Lower lobe of right lung (tissue), 2 donors: ENCODE measurements at regions not wholly inside any gene's neighbourhood (a gene's known extent, or its start where the extent isn't known, plus 50 kb on each side); places are given as distances from the start of the nearest gene placed in this dataset.

ENCODE experiments used
- ATAC-seq, 2 donors: fragments of 200-7000 bp; cut with Tn5 transposase; one replicate each; pipeline ENCODE4 v1.9.1; 2020 to 2022; ENCODE audit warnings: mild to moderate bottlenecking in 2 of 2, moderate library complexity in 2 of 2
- DNase-seq: peaks from one replicate; pipeline ENCODE4 v3.0.0-alpha.2; 2020
- H3K27ac ChIP-seq: fragments of 200-600 bp; one replicate; pipeline ENCODE4 v1.8.0; 2022
- H3K27me3 ChIP-seq: fragments of 200-600 bp; one replicate; pipeline ENCODE4 v1.8.0; 2022; ENCODE audit warnings: low read depth
- H3K36me3 ChIP-seq: fragments of 200-600 bp; one replicate; pipeline ENCODE4 v1.8.0; 2022; ENCODE audit warnings: mild to moderate bottlenecking
- H3K4me1 ChIP-seq: fragments of 200-600 bp; one replicate; pipeline ENCODE4 v1.8.0; 2022
- H3K4me3 ChIP-seq: fragments of 200-600 bp; one replicate; pipeline ENCODE4 v1.8.0; 2022; ENCODE audit warnings: mild to moderate bottlenecking
- H3K9me3 ChIP-seq: fragments of 200-600 bp; one replicate; pipeline ENCODE4 v1.8.0; 2022
- CTCF ChIP-seq: fragments of 200-600 bp; IDR thresholded peaks from one replicate; pipeline ENCODE4 v1.8.0; 2022; ENCODE audit warnings: antibody characterized with exemption, mild to moderate bottlenecking
- intact Hi-C: fragments of 100-400 bp; cut with DNase I; formaldehyde crosslinking; loops from one replicate; pipeline ENCODE4 v1.11.0; 2022
- donor health status: DM: no; HTN: yes; CAD: no; lungs with severe emphysema.

- Histone ChIP-seq H3K4me3 (no peak overlapping the region), H3K4me1 (no peaks in the 10 kb centered on the region), H3K27me3 (no peaks in the 10 kb centered on the region), H3K36me3 (no peaks in the 10 kb centered on the region), H3K9me3 (no peaks in the 10 kb centered on the region), H3K27ac (no peak overlapping the region)
- intact Hi-C loops: no loop called here
- DNase-seq (no peak), ATAC-seq (no peak)
- no peak for TF ChIP-seq CTCF
These were observed 344.9 kb downstream of the EFNA5 start for GRCh38 chr5:107325866-107326265.

GRCh38 chr5:107324809-107325208 lies 345.9 kb downstream of the EFNA5 start:
- Histone ChIP-seq H3K27me3 (no peaks in the 10 kb centered on the region), H3K4me3 (no peak overlapping the region), H3K36me3 (no peaks in the 10 kb centered on the region), H3K9me3 (no peaks in the 10 kb centered on the region), H3K27ac (no peak overlapping the region), H3K4me1 (no peaks in the 10 kb centered on the region)
- no peak for ATAC-seq
- DNase-seq: no peak
- no peak for TF ChIP-seq CTCF
- intact Hi-C loops: no loop called here

- intact Hi-C loops: no loop called here
- no peaks in the 10 kb centered on the region for H3K36me3 ChIP-seq
- H3K27me3 ChIP-seq: no peaks in the 10 kb centered on the region
- no peaks in the 10 kb centered on the region for H3K9me3 ChIP-seq
- DNase-seq: no peak
- H3K27ac ChIP-seq: no peak overlapping the region
- TF ChIP-seq CTCF: no peak
- H3K4me3 ChIP-seq: no peak overlapping the region
- no peaks in the 10 kb centered on the region for H3K4me1 ChIP-seq
- ATAC-seq: no peak
These were observed 346.7 kb downstream of the EFNA5 start for GRCh38 chr5:107324071-107324470.

- intact Hi-C loops: no loop called here
- no peaks in the 10 kb centered on the region for H3K27me3 ChIP-seq
These were observed 347.2 kb downstream of the EFNA5 start for GRCh38 chr5:107323536-107323935.

GRCh38 chr5:107322936-107323335 lies 347.8 kb downstream of the EFNA5 start:
- TF ChIP-seq CTCF: no peak
- Histone ChIP-seq H3K27ac (no peak overlapping the region), H3K4me1 (no peaks in the 10 kb centered on the region), H3K27me3 (no peaks in the 10 kb centered on the region), H3K9me3 (no peaks in the 10 kb centered on the region), H3K4me3 (no peak overlapping the region), H3K36me3 (no peaks in the 10 kb centered on the region)
- intact Hi-C loops: no loop called here
- DNase-seq (no peak), ATAC-seq (no peak)

More at GRCh38 chr5:107323536-107323935, 347.2 kb downstream of the EFNA5 start:
- Histone ChIP-seq H3K36me3 (no peaks in the 10 kb centered on the region), H3K4me1 (no peaks in the 10 kb centered on the region), H3K27ac (no peak overlapping the region), H3K9me3 (no peaks in the 10 kb centered on the region), H3K4me3 (no peak overlapping the region)
- TF ChIP-seq CTCF: no peak
- ATAC-seq: no peak
- DNase-seq: no peak

- Histone ChIP-seq H3K27ac (no peak overlapping the region), H3K36me3 (no peaks in the 10 kb centered on the region), H3K4me3 (no peak overlapping the region), H3K27me3 (no peaks in the 10 kb centered on the region), H3K9me3 (no peaks in the 10 kb centered on the region), H3K4me1 (no peaks in the 10 kb centered on the region)
- TF ChIP-seq CTCF: no peak
- ATAC-seq (no peak), DNase-seq (no peak)
- intact Hi-C loops: no loop called here
These were observed 348.8 kb downstream of the EFNA5 start for GRCh38 chr5:107321906-107322305.
